ENCODE measurements at regions not wholly inside any gene's neighbourhood (a gene's known extent, or its start where the extent isn't known, plus 50 kb on each side); places are given as distances from the start of the nearest gene placed in this dataset.

- TF ChIP-seq CTCF (IDR thresholded peaks at IDR 0.05) (no peak), POLR2AphosphoS5 (IDR thresholded peaks at IDR 0.05; ENCODE audit: low read depth, low read length) (no peak), REST (IDR thresholded peaks at IDR 0.05; ENCODE audit: insufficient read depth in 1 of 2, low read depth in 2 of 2, low read length in 1 of 2) (no peak), SIN3A (IDR thresholded peaks at IDR 0.05; ENCODE audit: borderline replicate concordance, insufficient read depth, low read depth, low read length) (no peak)
Observed at GRCh38 chr6:112939563-112939962, 592.4 kb downstream of the RFPL4B start.
